Peyer's patch (tissue), 4 donors: ENCODE measurements at regions not wholly inside any gene's neighbourhood (a gene's known extent, or its start where the extent isn't known, plus 50 kb on each side); places are given as distances from the start of the nearest gene placed in this dataset.

Experiments used
- DNase-seq, 3 donors: peaks; one replicate each; pipeline ENCODE4 v3.0.0-alpha.2; 2017 to 2019
- H3K27ac ChIP-seq, 4 donors: fragments of 200-600 bp; sonication (generic); one replicate each; pipeline ENCODE4 v1.5.1; 2016 to 2019
- H3K27me3 ChIP-seq, 2 donors: fragments of 200-600 bp; sonication (generic); one replicate each; pipeline ENCODE4 v1.5.1; 2019
- H3K36me3 ChIP-seq, 3 donors: fragments of 200-600 bp; sonication (generic); one replicate each; pipeline ENCODE4 v1.5.1; 2016 to 2019
- H3K4me1 ChIP-seq, 4 donors: fragments of 200-600 bp; sonication (generic); one replicate each; pipeline ENCODE4 v1.5.1; 2016 to 2019
- H3K4me3 ChIP-seq, 4 donors: fragments of 200-600 bp; sonication (generic); 1 replicate in 3 of 4; 2 replicates in 1 of 4; pipeline ENCODE4 v1.5.1; 2016 to 2019; ENCODE audit warnings: mild to moderate bottlenecking in 1 of 4
- H3K9me3 ChIP-seq, 4 donors: fragments of 200-600 bp; sonication (generic); one replicate each; pipeline ENCODE4 v1.5.1; 2016 to 2019; ENCODE audit warnings: mild to moderate bottlenecking in 1 of 4
- CTCF ChIP-seq, 6 experiments: fragments of 450-650 bp in 4 of 6; fragments of 200-600 bp in 2 of 6; sonication (generic) in 1 of 6; IDR thresholded peaks; one replicate each; pipeline ENCODE4 v1.5.1; 2017 to 2019; ENCODE audit warnings: antibody characterized with exemption in 6 of 6, mild to moderate bottlenecking in 3 of 6, moderate library complexity in 1 of 6
- POLR2A ChIP-seq, 2 donors: fragments of 450-650 bp; IDR thresholded peaks; one replicate each; pipeline ENCODE4 v1.5.1; 2017; ENCODE audit warnings: antibody characterized with exemption in 2 of 2, mild to moderate bottlenecking in 2 of 2, moderate library complexity in 2 of 2

GRCh38 chr2:235301202-235302076 is 192.4 kb upstream of the AGAP1 start:
- Histone ChIP-seq H3K9me3 (no peaks in the 10 kb centered on the region), H3K4me1 (no peaks in the 10 kb centered on the region), H3K36me3 (no peaks in the 10 kb centered on the region), H3K27ac (no peak overlapping the region), H3K27me3 (no peaks in the 10 kb centered on the region), H3K4me3 (no peak overlapping the region)
- DNase-seq: no peak
- TF ChIP-seq POLR2A (IDR thresholded peaks at IDR 0.05) (no peak), CTCF (IDR thresholded peaks at IDR 0.05) (no peak)

DNA sequence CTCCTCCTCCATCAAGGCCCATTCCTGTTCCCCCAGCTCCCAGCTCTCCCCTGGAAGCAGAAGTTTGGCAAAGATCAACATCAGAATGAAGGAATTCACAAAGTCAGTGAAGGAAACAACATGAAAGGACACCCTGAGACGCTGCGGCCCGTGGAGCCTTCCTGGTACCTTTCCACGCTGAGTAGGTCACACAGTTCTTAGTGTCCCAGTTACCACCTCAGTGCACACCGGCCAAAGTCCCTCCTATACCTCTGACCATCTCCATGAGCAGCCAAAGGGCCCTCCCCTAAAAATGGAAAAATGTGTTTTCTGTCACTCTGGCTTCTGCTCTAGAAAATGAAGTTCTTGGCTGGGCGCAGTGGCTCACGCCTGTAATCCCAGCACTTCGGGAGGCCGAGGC is 191.6 kb upstream of the AGAP1 start:
- Histone ChIP-seq H3K27me3 (no peaks in the 10 kb centered on the region), H3K4me3 (no peak overlapping the region), H3K4me1 (no peaks in the 10 kb centered on the region), H3K9me3 (no peaks in the 10 kb centered on the region), H3K27ac (no peak overlapping the region), H3K36me3 (no peaks in the 10 kb centered on the region)
- TF ChIP-seq CTCF (IDR thresholded peaks at IDR 0.05) (no peak), POLR2A (IDR thresholded peaks at IDR 0.05) (no peak)
- DNase-seq: no peak

DNA sequence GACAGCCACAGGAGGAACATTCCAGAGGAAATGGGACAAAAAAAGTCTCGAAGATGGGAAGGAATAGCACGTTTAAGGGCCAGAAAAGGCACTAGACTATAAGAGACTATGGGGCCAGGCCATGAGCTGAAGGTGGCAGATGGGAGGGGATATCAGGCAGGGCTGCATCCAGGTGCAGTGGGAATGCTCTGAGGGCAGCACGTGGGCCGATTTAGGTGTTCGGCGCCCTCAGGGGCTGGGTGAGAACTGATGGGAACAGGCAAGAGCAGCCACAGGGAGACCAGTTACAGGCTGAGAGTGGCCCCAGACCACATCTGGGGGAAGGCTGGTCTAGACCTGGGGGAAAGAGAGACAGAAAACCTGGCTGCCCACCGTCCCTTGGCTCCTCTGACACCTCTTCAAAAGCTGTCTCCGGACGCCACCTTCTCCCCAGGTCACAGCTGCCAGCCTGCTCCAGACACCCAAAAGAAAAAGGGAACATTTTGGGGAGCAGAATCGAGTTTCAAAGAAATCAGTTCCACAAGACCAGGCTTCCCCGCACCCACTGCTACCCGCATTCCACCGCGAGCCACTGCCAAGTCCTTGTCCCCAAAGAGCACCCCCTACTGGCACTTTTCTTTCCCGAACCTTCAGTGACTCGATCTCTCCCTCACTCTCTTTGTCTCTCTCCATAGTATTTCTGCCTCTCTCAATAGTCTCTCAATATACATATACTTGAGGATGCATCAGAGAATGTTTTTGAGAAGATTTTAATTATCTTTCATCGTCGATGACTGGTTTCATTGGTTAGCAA is 190.1 kb upstream of the AGAP1 start:
- no peak overlapping the region for H3K4me3 ChIP-seq
- TF ChIP-seq CTCF (IDR thresholded peaks at IDR 0.05): no peak
- no peak for TF ChIP-seq POLR2A (IDR thresholded peaks at IDR 0.05)
- no peak for DNase-seq
- H3K4me1 ChIP-seq: no peaks in the 10 kb centered on the region
- no peaks in the 10 kb centered on the region for H3K36me3 ChIP-seq
- H3K9me3 ChIP-seq: no peaks in the 10 kb centered on the region
- H3K27ac ChIP-seq: no peak overlapping the region
- H3K27me3 ChIP-seq: no peaks in the 10 kb centered on the region

DNA sequence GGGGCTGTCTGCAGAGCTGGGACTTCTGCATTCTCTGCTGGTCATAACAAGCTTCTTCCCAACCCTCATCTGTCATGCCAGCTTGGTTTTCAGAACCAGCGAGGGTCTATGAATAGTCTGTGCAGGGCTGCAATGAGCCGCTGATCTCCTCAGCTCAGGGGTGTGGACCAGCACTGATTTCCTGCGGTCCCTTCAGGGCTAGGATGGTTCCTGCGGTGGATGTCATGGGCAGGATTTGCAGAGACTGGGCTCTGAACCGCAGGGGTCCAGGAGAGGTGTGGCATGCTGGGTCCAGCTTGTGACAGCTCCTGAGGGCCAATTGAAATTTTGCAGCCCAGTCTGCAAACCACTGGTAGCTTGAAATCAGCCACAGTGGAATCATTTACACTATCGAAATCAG is 188.2 kb upstream of the AGAP1 start:
- TF ChIP-seq CTCF (IDR thresholded peaks at IDR 0.05) (no peak), POLR2A (IDR thresholded peaks at IDR 0.05) (no peak)
- no peak overlapping the region for H3K27ac ChIP-seq
- no peak overlapping the region for H3K4me3 ChIP-seq
- no peaks in the 10 kb centered on the region for H3K9me3 ChIP-seq
- no peaks in the 10 kb centered on the region for H3K27me3 ChIP-seq
- H3K36me3 ChIP-seq: no peaks in the 10 kb centered on the region
- no peak for DNase-seq
- no peaks in the 10 kb centered on the region for H3K4me1 ChIP-seq

DNA sequence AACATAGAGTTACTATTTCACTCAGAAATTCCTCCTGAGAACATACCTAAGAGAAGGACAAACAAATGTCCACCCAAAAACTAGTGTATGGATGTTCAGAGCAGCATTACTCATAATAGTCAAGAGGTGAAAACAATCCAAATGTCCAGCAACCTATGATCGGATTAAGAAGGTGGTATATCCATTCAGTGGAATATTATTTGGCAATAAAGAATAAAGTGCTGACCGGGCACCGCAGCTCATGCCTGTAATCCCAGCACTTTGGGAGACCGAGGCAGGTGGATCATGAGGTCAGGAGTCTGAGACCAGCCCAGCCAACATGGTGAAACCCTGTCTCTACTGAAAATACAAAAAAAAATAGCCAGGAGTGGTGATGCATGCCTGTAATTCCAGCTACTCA is 182.8 kb upstream of the AGAP1 start:
- H3K27me3 ChIP-seq: no peaks in the 10 kb centered on the region
- H3K9me3 ChIP-seq: no peaks in the 10 kb centered on the region
- TF ChIP-seq CTCF (IDR thresholded peaks at IDR 0.05): no peak
- no peak for TF ChIP-seq POLR2A (IDR thresholded peaks at IDR 0.05)
- H3K4me1 ChIP-seq: no peaks in the 10 kb centered on the region
- no peak overlapping the region for H3K4me3 ChIP-seq
- H3K27ac ChIP-seq: no peak overlapping the region
- H3K36me3 ChIP-seq: no peaks in the 10 kb centered on the region
- DNase-seq: no peak
